ENCODE measurements at regions not wholly inside any gene's neighbourhood (a gene's known extent, or its start where the extent isn't known, plus 50 kb on each side); places are given as distances from the start of the nearest gene placed in this dataset.
"Not testable (repeated sequence)": the region's sequence is repeated elsewhere in the genome, so short reads cannot be mapped to it uniquely, and the experiment has no call there.

DNA sequence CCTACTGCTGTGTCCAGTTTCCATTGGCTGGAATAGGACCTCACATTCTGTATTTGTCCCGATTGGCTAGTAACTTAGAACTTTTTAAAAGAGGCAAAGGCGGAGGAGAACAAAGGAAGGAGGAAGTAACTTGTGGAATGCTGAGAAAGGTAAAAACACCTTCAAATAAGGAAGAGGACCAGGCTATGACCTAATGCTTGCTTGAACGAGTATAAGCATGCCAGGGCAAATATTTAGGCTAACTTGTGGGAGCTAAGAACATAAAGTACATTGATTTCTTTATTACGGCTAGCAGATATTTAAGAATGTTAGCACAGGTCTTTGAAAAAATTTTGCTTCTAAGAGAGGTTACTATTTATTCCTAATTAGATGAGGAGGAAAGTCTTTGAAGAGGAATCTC, 214.5 kb upstream of the CENPE start:
- not testable (repeated sequence) for DNase-seq

DNA sequence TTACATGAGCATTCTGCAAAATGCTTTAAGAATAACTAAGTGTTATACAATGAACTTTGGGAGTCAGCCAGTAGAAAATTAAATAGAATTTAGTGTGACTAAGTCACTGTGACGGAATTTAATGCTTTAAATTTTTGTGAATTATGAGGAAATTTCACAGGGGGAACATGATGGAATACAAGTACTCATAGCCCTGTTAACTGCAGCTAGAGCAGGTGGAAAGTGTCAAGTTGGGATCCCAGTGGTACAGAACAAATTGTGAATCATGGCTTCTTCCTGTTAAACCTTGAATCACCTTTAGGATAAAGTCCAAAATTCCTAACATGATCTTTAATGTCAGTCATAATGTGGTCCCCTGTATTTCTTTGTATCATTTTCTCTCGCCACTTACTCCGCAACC, 212.2 kb upstream of the CENPE start:
- no peak for DNase-seq

DNA sequence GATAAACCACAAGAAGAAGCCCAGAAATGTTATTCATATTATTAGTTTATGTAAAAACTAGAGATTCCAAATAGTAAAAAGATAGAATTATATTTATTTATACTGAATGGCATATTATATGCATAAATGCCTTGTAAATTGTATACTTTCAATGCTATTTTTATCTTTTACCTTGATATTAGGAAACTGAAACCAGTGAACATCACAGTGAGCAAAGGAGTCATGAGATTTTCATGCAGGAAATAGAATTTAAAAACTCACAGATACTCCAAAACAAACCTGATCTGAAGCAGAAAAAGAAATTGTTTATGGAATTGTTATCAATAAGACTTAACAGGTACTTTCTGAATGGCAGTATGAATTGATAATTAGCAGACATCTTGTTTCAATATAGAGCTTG, 207.3 kb upstream of the CENPE start:
- DNase-seq, result no peak

DNA sequence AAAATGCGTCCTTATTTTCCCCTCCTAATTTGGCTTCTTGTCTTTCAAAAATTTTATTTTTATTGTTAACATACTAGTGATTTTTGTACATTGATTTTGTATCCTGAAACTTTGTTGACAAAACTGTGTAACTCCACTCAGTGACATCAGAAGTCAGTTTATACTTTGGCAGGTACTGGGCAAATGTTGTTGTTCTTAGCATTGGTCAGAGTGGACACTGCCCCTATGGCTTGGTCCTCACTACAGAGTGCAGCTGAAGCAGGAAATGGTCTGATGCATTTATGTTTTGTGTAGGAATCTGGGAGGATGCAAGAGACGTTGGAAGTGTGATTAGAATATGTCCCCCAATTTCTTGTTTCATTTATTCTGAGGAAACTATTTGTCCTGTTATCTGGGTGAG, 205.5 kb upstream of the CENPE start:
- no peak for DNase-seq

DNA sequence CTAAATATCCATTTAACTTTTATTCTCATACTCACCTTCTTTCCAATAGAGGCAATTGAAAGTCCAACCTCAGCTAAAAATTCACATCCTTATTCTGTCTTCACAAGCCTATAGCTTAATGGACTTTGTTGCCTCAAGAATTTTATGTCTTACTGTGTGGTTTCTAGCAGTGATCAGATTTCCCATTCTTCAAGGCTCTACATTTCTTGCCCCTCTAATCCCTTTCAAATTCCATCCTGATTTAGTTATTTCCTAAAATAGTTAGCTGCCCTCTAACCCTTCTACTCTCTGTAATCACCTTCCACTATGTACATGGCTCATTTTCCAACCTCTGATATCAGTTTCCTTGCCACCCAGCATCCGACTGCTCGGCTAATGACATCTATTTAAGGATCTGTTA, 204.1 kb upstream of the CENPE start:
- no peak for DNase-seq

DNA sequence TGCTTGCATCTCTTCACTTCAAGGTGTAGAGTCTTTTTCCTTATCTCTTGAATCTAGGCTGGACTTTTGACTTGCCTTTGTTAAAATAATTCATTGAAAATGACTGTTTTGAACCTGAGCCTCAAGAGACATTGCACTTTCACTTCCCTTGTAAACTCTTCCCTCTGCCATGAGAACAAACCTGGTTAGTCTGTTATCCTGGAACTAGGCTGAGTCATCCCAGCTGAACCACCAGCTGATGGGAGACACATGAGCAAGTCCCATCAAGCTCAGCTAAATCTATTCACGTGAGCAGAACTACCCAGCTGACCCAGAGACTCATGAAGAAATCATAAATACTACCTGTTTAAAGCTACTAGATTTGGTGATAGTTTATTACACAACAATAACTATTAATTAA, 202.3 kb upstream of the CENPE start:
- no peak for DNase-seq

DNA sequence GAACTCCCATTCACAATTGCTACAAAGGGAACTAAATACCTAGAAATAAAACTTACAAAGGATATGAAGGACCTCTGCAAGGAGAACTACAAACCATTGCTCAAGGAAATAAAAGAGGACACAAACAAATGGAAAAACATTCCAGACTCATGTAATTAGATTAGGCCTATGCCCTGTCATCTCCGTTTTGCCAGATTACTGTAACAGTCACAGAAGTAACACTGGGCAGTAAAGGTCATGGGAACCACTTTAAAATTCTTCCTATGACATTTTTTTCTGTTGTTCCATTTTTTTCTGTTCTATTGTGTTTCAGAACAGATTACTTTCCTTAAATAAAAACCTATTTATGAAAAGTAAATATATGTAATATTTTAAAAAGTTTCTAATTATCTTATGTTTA, 199.4 kb upstream of the CENPE start:
- DNase-seq, result no peak

DNA sequence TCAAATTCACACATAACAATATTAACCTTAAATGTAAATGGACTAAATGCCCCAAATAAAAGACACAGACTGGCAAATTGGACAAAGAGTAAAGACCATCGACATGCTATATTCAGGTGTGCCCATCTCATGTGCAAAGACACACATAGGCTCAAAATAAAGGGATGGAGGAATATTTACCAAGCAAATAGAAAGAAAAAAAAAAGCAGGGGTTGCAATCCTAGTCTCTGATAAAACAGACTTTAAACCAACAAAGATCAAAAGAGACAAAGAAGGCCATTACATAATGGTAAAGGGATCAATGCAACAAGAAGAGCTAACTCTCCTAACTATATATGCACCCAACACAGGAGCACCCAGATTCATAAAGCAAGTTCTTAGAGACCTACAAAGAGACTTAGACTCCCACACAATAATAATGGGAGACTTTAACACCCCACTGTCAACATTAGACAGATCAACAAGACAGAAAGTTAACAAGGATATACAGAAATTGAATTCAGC, 189.4 kb upstream of the CENPE start:
- not testable (repeated sequence) for DNase-seq

DNA sequence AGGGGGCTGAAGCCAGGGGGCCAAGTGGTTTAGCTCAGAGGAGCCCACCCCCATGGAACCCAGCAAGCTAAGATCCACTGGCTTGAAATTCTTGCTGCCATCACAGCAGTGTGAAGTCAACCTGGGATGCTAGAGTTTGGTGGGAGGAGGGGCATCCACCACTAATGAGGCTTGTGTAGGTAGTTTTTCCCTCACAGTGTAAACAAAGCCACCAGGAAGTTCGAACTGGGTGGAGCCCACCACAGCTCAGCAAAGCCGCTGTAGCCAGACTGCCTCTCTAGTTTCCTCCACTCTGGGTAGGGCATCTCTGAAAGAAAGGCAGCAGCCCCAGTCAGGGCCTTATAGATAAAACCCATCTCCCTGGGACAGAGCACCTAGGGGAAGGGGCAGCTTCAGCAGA, 187.4 kb upstream of the CENPE start:
- not testable (repeated sequence) for DNase-seq

DNA sequence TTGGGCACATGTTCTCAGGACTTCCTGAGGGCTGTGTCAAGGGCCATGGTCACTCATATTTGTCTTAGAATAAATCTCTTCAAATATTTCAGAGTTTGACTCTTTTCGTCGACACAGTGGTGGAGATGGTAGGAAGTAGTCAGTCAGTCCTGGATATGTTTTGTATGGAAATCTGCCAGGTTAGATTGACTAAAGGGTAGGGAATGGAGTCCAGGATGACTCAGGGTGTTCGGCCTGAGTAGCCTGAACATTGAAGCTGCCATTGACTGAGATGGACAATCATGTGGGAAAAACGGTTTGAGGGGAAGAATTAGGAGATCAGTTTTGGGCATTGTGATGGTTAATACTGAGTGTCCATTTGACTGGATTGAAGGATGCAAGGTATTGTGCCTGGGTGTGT, 177.1 kb upstream of the CENPE start:
- DNase-seq, result no peak

DNA sequence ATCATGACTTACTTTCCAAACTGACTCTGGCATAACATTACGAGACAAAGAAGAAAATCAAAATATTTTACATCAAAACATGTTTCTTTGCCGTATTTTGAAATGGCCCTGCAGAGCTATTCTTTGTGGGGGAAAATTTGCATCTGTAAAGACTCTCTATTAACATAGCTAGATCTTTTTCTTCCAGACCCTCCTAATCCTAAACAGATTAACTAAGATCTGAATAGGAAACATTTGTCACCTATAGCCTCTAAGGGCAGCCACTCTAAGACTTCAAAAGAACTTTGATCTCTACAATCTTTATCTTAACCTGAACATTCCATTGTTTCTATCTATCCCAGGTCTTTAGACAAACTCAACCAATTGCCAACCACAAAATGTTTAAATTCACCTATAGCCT, 176.6 kb upstream of the CENPE start:
- DNase-seq, result no peak

DNA sequence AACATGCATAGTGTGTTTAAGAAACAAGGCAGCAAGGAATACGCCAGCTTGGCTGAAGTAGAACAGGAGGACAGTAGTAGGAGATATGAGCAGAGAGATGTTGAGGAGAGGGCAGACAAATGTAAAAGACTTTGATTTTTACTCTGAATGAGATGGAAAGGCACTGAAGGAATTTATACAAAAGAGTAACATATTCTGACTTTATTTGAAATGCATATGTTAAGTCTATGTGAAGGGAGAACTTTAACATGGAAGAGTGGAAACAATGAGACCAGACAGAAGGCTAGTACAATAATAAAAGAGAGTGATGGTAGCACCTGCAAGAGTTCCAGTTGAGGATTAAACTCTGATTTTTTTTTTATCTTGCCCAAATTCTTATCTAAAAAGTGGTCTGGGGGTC, 176.2 kb upstream of the CENPE start:
- DNase-seq, result no peak

DNA sequence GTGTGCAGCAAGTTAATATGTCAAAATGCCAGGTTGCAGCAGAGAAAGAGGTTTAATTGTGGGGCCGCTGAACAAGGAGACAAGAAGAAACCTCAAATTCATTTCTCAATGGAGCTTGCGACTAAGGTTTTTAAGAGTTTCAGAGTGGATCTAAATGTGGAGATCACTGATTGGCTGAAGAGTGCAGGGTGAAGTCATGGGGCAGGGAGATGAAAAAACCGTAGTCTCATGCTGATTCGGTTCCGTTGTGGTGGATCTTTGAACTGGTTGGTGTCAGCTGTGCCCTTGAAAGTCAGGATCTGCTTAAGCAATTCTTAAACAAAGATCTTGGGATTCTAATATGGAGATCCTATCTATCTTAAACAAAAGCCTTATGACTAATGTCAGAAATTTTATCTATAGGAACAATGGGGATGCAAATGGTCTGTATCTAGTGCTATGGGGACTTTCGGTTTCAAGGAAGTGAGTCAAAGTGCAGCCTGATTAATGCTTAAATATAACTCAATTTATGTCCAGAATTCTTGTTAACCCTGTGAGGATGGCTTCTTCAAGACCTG, 173.9 kb upstream of the CENPE start:
- no peak for DNase-seq

DNA sequence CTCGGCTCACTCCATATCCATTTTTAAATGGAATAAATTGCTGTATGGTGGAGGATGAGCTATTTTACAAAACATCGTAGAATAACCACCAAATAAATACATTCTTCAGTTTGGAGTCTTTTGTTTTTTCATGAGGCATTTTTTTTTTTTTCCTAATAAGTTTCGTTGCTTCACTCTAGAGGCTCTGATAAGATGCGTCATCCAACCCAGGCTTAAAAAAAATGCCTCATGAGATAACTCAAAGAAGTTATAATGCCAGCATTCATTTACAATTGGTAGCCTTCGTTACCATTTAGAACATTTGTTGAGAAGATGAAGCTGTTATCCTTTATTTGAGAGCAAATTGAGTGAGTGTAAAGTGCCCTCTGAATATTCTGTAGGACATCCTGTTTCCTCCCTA, 172.2 kb upstream of the CENPE start:
- DNase-seq, result no peak

DNA sequence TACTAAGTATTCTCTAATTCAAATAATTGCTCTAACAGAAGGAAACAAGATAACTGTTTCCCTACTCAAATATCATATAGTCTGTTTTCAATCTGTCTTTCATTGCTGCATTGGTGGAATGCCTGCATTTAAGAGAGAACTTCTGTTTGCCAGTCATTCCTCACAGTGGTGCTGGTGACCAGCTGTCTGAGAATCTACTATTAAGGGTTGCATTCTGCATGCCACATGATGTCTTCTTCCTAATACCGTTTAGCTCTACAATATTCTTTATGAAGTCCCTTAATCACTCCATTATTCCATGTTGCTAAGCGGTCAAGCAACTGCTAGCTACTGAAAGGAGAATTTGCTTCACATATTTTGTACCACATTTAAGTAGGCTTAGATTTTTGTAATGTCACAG, 167.1 kb upstream of the CENPE start:
- no peak for DNase-seq

DNA sequence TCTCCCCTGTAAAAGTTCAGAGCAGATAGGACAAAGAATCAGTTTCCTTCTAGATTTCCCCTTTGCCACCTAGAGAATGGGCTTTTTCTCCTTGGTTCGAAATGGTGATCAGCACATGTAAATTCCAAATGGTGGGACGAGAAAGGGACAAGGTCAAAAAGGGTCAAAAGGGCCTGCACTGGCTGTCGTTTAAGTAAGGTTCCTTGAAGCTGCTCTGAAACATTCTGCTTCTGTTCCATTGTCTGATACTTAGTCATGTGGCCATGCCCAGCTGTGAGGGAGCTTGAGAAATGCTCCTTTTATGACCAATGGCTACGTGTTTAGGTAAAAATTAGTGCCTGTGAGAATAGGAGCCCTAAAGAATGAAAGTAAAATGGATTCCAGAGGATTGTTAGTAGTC, 165.9 kb upstream of the CENPE start:
- no peak for DNase-seq

DNA sequence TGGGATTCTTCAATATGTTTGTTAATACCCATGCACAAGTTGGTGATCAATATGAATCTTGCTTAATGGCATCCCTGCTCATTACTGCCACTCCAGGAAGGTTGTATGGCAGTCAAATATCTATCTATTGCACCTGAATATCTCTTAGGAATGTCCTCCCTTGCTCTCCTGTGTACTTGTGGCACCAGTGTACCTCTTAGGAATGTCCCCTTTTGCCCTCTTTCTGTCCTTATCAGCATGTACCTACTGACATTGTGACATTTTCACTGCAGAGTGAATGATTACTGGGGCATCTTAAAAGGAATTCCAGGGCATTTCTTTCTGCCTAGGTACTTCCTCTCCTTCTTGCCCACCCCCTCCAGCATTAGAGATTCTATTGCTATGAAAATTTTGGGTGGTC, 163.8 kb upstream of the CENPE start:
- no peak for DNase-seq

DNA sequence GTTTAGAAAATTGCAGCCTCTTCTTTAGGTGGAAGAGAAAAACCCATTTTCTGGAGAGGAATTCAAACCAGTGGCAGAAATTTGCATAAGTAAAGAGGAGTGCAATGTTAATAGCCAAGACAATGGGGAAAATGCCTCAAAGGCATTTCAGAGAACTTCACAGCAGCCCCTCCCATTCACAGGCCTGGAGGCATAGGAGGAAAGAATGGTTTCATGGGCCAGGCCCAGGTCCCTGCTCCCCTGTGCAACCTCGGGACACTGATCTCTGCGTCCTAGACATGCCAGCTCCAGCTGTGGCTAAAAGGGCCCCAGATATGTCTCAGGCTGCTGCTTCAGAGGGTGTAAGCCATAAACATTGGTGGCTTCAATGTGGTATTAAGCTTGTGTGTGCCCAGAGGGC, 161.8 kb upstream of the CENPE start:
- DNase-seq, result no peak

DNA sequence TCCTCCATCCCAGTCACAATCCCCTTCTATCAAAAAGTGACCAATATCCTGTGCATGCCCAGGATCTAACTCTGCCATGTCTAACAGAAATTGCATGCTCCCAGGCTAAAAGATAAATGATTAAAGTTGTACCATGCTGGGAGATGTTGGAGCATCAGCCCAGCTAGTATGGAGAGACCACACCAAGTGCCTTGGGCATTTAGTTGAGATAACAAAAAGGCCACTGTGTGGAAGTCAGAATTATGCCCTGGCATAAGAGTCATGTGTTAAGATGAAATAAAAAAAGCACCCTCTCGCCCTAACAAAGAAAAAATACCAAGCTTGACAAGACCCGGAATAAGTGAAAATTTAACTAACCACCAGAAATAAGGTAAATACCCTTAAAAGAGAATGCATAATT, 155.9 kb upstream of the CENPE start:
- no peak for DNase-seq

DNA sequence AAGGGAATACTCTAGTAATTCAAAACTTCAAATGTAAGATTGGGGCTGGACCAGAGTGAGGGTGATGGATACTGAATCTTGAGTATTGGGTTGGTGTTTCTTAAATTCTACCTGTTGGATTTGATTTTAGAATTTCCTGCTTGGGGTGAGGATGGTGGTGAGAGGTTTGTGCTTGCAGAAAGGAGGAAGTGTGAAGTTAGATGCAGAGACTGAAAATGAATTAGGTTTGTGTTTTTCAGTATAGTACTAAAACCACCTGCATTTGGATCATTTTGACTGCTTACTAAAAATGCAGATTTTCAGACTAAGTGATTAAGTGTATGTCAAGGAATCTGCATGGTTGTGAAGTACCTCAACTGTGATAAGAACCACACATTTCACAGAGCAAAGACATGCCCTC, 131.5 kb upstream of the CENPE start:
- DNase-seq, result no peak

DNA sequence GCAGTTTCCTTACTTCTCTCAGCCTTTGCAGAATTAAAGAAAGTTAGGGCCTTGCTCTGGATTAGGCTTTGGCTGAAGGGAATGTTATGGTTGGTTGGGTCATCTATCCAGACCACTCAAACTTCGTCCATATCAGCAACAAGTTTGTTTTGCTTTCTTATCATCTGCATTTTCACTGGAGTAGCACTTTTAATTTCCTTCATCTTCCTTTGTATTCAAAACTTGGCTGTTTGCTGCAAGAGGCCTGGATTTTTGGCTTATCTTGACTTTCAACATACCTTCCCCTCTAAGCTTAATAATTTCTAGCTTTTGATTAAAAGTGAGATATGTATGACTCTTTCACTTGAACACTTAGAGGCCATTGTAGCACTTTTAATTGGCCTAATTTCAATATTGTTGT, 126.7 kb upstream of the CENPE start:
- DNase-seq, result no peak

DNA sequence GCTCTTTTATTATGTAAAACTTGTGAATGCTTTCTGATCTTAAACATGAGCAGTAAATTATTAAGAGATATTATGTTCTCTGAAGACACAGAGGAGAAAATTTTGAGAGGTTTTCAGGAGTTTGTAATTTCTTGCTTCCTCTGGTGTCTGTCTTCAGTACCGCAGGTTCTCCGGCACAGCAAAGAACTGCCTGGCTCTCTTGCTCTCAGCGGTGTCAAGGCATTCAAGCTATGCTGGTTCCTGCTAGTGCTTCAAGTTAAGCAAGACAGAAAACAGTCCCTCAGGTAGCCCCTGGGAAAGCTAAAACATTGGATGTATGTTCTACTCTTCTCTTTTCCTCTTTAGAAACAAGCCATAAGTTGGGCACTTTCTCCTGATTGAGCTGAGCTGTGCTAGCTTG, 120.2 kb upstream of the CENPE start:
- no peak for DNase-seq

DNA sequence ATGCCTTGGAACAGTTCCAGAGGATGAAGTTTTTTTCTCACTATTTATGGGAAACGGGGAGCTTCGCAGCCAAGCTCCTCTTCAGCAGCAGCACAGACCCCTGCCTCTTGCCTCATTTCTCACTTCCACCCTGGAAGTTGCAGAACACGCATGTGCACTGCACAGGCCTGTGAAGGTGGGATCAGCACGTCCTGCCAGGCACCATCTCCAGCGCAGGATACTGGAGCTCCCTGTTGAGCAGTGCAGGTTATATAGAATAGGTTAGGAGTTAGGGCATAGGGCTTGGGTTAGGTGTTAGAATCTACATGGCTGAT, 110.1 kb upstream of the CENPE start:
- DNase-seq, result no peak

DNA sequence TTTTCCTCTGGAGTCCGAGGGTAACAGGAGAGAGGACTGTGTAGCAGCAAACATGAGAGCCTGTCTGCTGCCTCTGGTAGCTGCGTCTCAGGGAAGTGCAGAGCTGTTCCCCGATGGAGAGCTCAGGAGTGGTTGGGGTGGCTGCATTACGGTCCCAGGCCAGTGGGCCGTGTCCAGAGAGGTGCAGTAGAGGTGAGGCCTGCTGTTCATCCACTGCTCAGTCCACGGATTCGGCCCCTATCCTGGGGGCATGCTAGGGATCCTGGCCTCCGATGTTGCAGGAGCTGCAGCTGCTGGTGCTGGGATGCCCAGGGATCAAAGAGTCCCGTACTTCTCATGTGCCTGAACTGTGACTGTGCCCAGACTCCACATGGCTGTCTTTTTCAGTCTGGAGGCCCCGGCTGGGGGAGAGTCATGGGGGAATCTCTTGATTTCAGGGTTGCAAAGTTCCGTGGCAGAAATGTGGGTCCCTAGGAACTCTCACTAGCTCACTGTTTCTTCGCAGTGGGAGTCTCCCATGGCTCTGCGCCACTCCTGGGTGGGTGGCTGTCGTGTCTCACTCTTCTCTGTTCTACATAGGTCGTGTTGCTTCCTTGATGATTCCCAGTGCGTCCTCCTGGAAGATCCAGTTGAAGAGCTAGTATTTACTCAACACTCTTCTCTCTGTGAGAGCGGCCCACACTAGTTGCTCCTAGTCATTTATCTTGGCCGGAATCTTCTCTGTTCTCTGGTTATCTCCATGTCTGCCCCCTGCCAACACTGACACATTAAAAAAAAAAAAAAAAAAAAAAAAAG, 109.5 kb upstream of the CENPE start:
- DNase-seq, result no peak

DNA sequence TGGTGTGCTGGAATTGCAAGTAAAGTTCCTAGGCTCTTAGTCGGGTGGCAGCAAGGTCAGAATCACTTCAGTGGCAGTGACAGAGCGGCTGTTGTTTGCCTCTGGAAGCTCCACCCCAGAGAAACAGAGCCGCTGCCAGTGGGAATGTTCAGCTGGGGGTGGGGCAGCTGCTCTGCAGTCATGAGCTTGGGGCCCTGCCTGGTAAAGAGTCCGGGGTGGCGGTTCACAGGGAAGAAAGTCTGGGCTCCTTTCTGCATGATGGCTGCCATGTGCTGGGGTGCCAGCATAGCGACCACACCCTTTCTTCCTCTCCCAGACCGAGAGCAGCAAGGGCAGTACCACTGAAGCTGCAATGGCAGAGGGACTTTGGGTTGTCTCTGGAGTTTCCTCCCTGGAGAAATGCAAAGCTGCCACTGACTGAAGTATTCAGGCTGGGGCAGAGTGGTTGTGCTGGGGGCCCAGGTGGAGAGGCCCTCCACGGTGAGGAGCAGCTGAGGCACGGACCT, 108.8 kb upstream of the CENPE start:
- no peak for DNase-seq
